ENCODE measurements at regions not wholly inside any gene's neighbourhood (a gene's known extent, or its start where the extent isn't known, plus 50 kb on each side); places are given as distances from the start of the nearest gene placed in this dataset.

DNA sequence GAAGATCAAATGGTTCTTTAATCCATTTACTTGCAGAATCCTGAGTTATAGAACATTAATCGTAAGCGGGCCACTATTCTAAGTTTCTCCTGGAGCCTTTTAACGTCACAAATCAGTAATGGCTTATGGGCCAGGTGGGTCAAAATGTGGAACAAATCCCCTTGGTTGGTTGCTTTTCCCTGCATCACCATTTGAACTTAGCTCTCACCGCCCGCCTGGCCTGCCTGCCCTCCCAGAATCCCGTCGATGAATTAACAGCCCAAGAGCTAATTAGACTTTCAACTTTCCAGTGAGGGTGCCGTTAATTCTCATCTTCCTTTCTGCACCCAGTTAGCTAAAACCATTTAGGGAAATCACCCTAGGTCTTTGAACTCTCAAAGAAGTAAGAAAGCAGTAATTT is 205.5 kb downstream of the RNF152 start:
- TF ChIP-seq ATF3 (IDR thresholded peaks at IDR 0.05) (no peak), CEBPB (IDR thresholded peaks at IDR 0.05; ENCODE audit: low read depth) (no peak), RAD21 (IDR thresholded peaks at IDR 0.05; ENCODE audit: low read depth) (no peak), CTCF (IDR thresholded peaks at IDR 0.05 in 2 of 3, conservative IDR thresholded peaks at IDR 0.05 in 1 of 3; ENCODE audit: borderline replicate concordance in 1 of 3, insufficient read depth in 1 of 3, low read depth in 2 of 3, low read length in 2 of 3) (no peak), EZH2 (IDR thresholded peaks at IDR 0.05) (no peak), POLR2A (IDR thresholded peaks at IDR 0.05; ENCODE audit: borderline replicate concordance, extremely low read depth, insufficient read depth, insufficient read length) (no peak), ELF1 (IDR thresholded peaks at IDR 0.05; ENCODE audit: borderline replicate concordance, low read depth) (no peak), SP1 (IDR thresholded peaks at IDR 0.05; ENCODE audit: low read depth) (no peak)
- TF ChIP-seq, protein P1, sequence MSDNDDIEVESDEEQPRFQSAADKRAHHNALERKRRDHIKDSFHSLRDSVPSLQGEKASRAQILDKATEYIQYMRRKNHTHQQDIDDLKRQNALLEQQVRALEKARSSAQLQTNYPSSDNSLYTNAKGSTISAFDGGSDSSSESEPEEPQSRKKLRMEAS (IDR thresholded peaks at IDR 0.05): no peak

Data from HCT116 (cell line).